Liver (tissue), 8 donors: ENCODE measurements at regions not wholly inside any gene's neighbourhood (a gene's known extent, or its start where the extent isn't known, plus 50 kb on each side); places are given as distances from the start of the nearest gene placed in this dataset.

Source experiments
- DNase-seq: peaks from one replicate; pipeline ENCODE4 v3.0.0-alpha.2; 2017; ENCODE audit warnings: low spot score
- H3K27ac ChIP-seq, 2 donors: one replicate each; pipeline ENCODE4 v1.7.0; 2013; ENCODE audit warnings: inconsistent platforms in 2 of 2, low read length in 2 of 2, control low read depth in 1 of 2, low read depth in 1 of 2, mild to moderate bottlenecking in 1 of 2
- H3K27me3 ChIP-seq, 4 donors: one replicate each; pipeline versions ENCODE4 v1.6.1 to v1.7.0; 2013; ENCODE audit warnings: low read length in 3 of 4, inconsistent platforms in 1 of 4, mild to moderate bottlenecking in 1 of 4, moderate library complexity in 1 of 4; ENCODE audit not compliant: control insufficient read depth in 4 of 4, insufficient read depth in 4 of 4
- H3K36me3 ChIP-seq, 4 donors: one replicate each; pipeline versions ENCODE4 v1.6.1 to v1.7.0; 2013; ENCODE audit warnings: low read length in 3 of 4, mild to moderate bottlenecking in 3 of 4, low read depth in 1 of 4, moderate library complexity in 1 of 4; ENCODE audit not compliant: control insufficient read depth in 4 of 4, insufficient read depth in 3 of 4
- H3K4me1 ChIP-seq, 4 donors: one replicate each; pipeline versions ENCODE4 v1.6.1 to v1.7.0; 2013; ENCODE audit warnings: low read length in 3 of 4, mild to moderate bottlenecking in 3 of 4, moderate library complexity in 1 of 4; ENCODE audit not compliant: control insufficient read depth in 4 of 4, insufficient read depth in 4 of 4
- H3K4me3 ChIP-seq, 3 donors: one replicate each; pipeline versions ENCODE4 v1.6.1 to v1.7.0; 2013; ENCODE audit warnings: low read length in 3 of 3, control low read depth in 1 of 3, low read depth in 1 of 3, mild to moderate bottlenecking in 1 of 3
- H3K9ac ChIP-seq, 2 donors: one replicate each; pipeline ENCODE4 v1.7.0; 2013; ENCODE audit warnings: low read length in 2 of 2, mild to moderate bottlenecking in 2 of 2, moderate library complexity in 2 of 2, control low read depth in 1 of 2, low read depth in 1 of 2
- H3K9me3 ChIP-seq, 4 donors: one replicate each; pipeline versions ENCODE4 v1.6.1 to v1.7.0; 2013; ENCODE audit warnings: low read length in 3 of 4; ENCODE audit not compliant: control insufficient read depth in 4 of 4
- ATF3 ChIP-seq: IDR thresholded peaks from 2 replicates; pipeline ENCODE4 v1.6.1; 2016; ENCODE audit warnings: antibody characterized with exemption
- CTCF ChIP-seq: fragments of 150-350 bp; IDR thresholded peaks from 2 replicates; pipeline ENCODE4 v1.5.1; 2017; ENCODE audit warnings: improper control_type of control experiment, low read depth, low read length; ENCODE audit not compliant: missing input control
- EGR1 ChIP-seq, 2 donors: IDR thresholded peaks; 2 replicates each; pipeline ENCODE4 v1.6.1; 2016 to 2018; ENCODE audit warnings: antibody characterized with exemption in 2 of 2, low read depth in 2 of 2
- FOXA2 ChIP-seq: IDR thresholded peaks from 2 replicates; pipeline ENCODE4 v1.6.1; 2016; ENCODE audit warnings: antibody characterized with exemption
- HNF4A ChIP-seq, 2 donors: conservative IDR thresholded peaks; 2 replicates each; pipeline ENCODE4 v1.6.1; 2016; ENCODE audit warnings: antibody characterized with exemption in 2 of 2, mild to moderate bottlenecking in 2 of 2
- JUND ChIP-seq, 2 donors: IDR thresholded peaks; 2 replicates each; pipeline ENCODE4 v1.6.1; 2016; ENCODE audit warnings: antibody characterized with exemption in 2 of 2
- NR2F2 ChIP-seq: IDR thresholded peaks from 2 replicates; pipeline ENCODE4 v1.6.1; 2016; ENCODE audit warnings: antibody characterized with exemption
- REST ChIP-seq: IDR thresholded peaks from 2 replicates; pipeline ENCODE4 v1.6.1; 2016; ENCODE audit warnings: antibody characterized with exemption, mild to moderate bottlenecking
- RXRA ChIP-seq, 2 donors: IDR thresholded peaks; 2 replicates each; pipeline ENCODE4 v1.6.1; 2017 to 2018; ENCODE audit warnings: antibody characterized with exemption in 2 of 2, mild to moderate bottlenecking in 1 of 2
- SP1 ChIP-seq: IDR thresholded peaks from 2 replicates; pipeline ENCODE4 v1.6.1; 2018; ENCODE audit warnings: antibody characterized with exemption, mild to moderate bottlenecking
- TAF1 ChIP-seq: conservative IDR thresholded peaks from 2 replicates; pipeline ENCODE4 v1.6.1; 2016; ENCODE audit warnings: antibody characterized with exemption, mild to moderate bottlenecking
- YY1 ChIP-seq: IDR thresholded peaks from 2 replicates; pipeline ENCODE4 v1.6.1; 2016; ENCODE audit warnings: antibody characterized with exemption, mild to moderate bottlenecking
- ZBTB33 ChIP-seq: IDR thresholded peaks from 2 replicates; pipeline ENCODE4 v1.6.1; 2016; ENCODE audit warnings: antibody characterized with exemption
- WGBS: extraction: QIAGEN DNeasy Blood & Tissue Kit; methylation state at CpG from one replicate; pipeline ENCODE4 v1.1.7; 2013; 5-methylcytosine and 5-hydroxymethylcytosine counted together
- TF ChIP-seq, protein P1 (sequence below): IDR thresholded peaks from 2 replicates; pipeline ENCODE4 v1.6.1; 2016; ENCODE audit warnings: antibody characterized with exemption
- donor health status: healthy.
- donor health status: healthy.
- donor health status: healthy.
- donor health status: healthy.
- donor health status: healthy.

DNA sequence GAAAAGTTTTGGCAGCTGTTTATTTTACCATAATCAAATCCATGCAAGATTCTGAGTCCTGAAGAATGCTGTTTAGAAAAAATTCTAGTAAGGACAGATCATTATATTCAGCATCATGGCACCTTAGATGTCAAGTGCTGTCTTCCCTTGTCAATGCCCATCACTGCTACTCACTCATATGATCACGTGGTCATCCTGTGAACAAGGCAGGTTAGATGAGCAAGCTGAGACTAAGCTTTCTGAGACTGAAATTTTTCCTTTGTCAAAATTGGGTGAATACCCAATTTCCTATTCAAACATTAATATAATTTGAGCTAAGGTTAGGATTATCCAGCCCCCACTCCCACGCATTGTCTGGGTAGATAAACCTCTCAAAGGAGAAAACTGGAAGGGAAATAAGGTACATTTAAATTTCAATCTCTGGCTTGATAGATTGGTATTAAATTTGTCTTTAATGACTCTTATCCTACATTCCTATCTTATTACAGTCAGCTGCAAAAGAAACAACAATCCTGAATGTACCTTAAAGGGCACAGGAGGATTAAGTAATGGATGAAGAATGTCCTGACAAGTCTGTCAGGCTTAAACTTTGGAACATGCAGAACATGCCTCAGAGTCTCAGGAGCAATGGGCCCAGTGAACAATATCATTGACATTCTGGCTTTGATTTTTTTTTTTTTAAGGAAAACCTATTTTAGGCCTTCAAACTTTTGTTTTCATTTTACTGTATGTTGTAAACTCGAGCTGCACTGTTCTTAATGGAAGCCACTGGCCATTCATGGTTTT is 148.7 kb upstream of the RANBP3L start:
- no peak for DNase-seq
- Histone ChIP-seq H3K9ac (no peak overlapping the region), H3K4me3 (no peak overlapping the region), H3K4me1 (no peaks in the 10 kb centered on the region), H3K27me3 (no peaks in the 10 kb centered on the region), H3K36me3 (no peaks in the 10 kb centered on the region), H3K9me3 (no peaks in the 10 kb centered on the region), H3K27ac (no peak overlapping the region)
- 64% methylated on average over 3 of the region's 3 CpGs for WGBS
- no peak for TF ChIP-seq REST
- TF ChIP-seq YY1 = no peak
- TF ChIP-seq RXRA (IDR thresholded peaks at IDR 0.05) = no peak
- no peak for TF ChIP-seq EGR1 (IDR thresholded peaks at IDR 0.05; ENCODE audit: low read depth in 2 of 2)

- Histone ChIP-seq H3K4me1 (no peaks in the 10 kb centered on the region), H3K9me3 (no peaks in the 10 kb centered on the region), H3K4me3 (no peak overlapping the region), H3K27me3 (no peaks in the 10 kb centered on the region), H3K9ac (no peak overlapping the region), H3K27ac (no peak overlapping the region), H3K36me3 (no peaks in the 10 kb centered on the region)
- 88% methylated on average over 4 of the region's 4 CpGs for WGBS
- TF ChIP-seq CTCF (no peak), TAF1 (no peak), ZBTB33 (no peak), NR2F2 (no peak), YY1 (no peak), HNF4A (conservative IDR thresholded peaks at IDR 0.05) (no peak), SP1 (no peak), REST (no peak), JUND (IDR thresholded peaks at IDR 0.05) (no peak), ATF3 (no peak), FOXA2 (no peak)
- TF ChIP-seq, protein P1, sequence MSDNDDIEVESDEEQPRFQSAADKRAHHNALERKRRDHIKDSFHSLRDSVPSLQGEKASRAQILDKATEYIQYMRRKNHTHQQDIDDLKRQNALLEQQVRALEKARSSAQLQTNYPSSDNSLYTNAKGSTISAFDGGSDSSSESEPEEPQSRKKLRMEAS = no peak
- DNase-seq = no peak
Observed at GRCh38 chr5:36452424-36453006, 150.8 kb upstream of the RANBP3L start.
